GM19397 (cell line): ENCODE measurements at regions not wholly inside any gene's neighbourhood (a gene's known extent, or its start where the extent isn't known, plus 50 kb on each side); places are given as distances from the start of the nearest gene placed in this dataset.
A peak's percentile ranks its signal among the peaks of the same experiment; 100 is the strongest.

Source experiments
- ATAC-seq: cut with Tn5 transposase; IDR thresholded peaks from one replicate; pipeline ENCODE4 v1.9.1; 2021; ENCODE audit warnings: mild to moderate bottlenecking, moderate library complexity; ENCODE audit not compliant: unreplicated experiment

DNA sequence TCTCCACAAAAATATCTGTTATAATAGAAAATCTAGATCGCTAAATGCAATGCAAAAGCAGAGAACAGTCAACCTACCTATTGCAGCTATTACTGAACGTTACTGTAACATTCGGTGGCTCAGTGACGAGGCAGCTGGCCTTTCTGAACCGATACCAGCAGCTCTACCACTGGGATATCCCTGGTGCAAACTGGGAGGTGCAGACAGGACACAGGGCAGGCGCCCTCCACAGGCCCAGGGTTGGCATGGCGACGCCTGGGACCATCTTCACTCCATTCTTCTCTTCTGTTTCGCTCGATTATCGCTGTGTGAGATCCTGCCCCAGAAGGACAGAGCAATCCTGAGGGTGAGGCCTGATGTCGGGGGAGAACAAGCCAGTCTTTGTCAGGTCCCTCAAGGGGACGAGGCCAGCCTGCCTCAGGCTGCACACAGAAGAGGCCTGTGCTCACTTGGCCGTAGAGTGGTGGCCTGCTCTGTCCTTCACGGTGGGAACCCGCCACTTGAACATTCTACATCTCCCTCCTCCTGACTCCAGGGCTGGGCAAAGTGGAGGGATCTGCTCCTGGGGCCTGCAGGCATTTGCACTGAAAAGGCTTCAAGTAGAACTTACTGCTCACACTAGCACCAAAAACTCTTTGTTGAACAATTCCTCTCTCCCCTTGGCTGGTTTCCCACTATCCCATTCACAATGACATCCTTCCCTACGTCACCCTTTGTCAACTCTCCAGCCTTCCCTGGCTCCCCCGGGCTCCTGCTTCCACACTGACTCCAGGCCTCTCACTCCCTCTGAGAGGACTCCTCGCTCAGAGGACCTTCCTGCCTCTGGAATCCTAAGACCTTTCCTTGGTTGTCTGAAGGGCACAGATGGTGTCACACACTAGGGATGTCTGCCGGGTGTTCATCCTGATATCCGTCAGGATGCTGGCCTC lies 49.7 kb downstream of the CYRIA start:
- no peak for ATAC-seq

DNA sequence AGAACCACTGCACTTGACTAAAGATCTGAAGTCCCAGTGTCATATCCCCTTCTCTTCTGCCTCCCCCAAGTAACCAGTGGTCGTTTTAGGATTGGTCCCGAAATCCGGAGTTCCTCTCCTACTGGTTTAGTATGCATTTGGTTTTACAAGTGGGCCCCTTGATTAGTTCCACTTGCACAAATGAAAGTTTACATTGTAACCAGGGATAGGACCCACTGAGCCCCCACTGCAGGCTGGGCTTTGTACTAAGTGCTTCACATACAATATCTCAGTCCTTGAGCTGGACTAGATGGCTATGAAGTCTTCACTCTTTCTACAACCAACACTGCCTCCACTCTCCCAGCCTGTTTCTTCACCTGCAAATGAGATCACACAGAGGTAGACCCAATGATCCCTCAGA lies 50.4 kb downstream of the CYRIA start:
- ATAC-seq: no peak

DNA sequence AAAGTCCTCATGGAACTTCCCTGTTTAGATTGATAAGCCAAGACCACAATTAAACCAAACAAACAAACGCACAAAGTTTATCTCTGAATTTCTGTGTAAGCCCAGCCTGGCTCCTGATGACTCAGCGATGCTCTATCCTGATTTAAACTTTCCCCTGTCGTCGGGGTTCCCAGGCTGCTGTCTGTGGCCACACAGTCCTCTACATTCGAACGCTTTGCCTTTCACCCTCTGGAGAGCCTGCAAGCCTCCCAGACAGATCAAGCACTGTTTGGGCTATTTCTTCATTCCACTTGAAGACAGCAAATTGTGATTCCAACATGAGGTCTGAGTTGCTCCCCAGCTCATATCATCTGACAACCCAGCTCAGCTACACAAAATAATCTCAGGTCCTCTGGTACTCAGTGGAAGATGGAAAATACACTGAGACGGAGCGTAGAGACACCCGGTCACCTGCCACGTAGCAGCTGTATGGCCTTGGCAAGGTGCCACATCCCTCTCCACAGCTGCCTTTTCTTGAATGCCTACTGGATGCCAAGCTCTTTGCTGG lies 51.2 kb downstream of the CYRIA start:
- ATAC-seq: no peak

DNA sequence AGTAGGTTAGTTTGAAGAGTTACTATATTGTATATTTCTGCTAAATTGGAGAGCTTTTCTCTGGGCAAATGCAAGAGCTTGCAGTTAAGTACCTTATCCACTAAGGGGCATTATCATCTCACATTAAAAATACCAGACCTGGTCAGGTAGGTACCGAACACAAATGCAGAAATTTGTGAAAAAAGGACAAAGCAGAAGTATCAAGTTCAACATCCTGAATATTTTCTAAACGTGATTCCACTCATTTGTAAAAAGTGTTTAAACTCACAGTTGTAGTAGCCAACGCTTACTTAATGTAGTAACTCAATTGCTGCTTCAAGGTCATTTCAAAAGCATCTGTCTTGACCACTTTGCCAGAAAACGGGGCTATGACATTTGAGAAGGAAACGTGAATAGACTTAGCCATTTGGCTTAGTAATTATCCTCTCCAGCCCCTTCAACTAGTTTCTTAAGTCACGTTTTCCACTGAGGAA lies 52.1 kb downstream of the CYRIA start:
- ATAC-seq: no peak

DNA sequence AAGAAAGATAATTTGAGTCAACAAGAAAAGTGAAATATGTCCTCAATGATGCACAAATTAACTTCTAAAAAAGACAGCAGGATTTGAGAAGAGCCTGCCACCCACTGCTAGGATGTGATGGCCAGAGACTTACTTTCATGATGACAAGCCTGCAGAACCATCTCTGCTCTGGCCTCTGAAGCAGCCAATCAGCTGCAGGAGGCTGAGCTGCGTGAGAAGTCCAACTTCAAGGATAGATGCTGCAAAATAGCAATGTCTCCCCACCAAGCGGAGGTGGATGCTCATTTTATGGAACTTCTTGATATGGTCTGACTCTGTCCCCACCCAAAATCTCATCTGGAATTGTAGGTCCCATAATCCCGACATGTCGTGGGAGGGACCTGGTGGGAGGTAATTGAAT lies 53.1 kb downstream of the CYRIA start:
- no peak for ATAC-seq

DNA sequence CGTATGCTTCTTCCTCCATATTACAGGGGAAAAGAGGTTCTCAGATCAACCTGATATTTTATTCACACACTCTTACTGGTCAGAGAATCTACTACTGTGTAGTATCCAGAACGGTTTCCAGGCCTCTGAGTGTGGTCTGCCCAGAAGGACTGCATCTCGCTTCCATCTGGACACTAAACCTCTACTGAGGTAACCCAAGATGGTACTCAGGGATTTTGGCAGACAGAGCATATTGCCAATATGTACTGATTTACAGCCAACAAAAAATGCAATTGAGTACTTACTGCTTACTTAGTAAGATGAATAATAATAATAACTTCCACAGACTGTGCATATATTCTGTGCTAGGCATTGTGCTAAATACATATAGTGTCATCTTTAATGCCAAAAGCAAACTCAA lies 55.8 kb downstream of the CYRIA start:
- ATAC-seq: no peak

DNA sequence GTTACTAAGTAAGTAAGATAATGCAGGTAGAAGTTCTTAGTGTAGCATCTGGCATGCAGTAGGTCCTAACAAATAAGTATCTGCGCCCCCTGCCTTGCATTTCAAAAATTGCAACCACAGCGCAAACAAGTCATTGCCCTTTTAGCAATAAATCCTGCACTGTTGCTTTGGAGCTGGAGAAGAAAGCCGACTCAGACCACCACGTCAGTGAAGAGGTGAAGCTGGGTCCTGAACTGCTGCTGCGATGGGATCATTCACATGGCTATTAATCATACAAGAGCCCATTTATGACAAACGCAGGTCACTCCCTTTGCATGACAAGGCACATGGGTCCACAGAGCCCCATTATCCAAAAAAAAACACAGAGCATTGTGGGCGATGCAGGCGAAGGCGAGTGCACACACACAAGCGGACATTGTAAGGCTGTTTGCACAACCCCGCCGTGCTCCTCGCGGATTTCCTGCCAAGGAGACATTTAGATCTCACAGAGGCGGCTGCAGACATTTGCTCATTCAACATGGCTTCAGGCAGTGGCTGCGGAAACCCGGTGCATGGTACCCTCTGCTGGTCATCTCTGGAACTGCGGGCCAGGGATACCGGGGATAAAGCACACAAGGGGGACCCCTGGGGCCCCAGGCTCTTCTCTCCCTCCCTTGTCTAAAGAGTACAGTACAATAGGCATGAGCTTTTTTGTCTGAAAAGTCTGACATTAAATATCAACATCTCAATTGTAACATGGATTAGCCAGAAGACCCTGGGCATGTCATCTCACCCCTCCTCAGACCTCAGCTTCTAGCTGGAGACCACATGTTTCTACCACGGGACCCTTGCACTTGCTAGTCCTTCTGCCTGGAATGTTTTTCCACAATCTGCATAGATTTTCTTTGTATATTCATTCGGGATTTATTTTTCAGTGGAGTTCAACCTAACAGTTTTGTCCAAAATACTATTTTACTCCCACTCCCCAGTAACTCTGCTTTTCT lies 56.7 kb downstream of the CYRIA start:
- ATAC-seq: peak; percentile 84

DNA sequence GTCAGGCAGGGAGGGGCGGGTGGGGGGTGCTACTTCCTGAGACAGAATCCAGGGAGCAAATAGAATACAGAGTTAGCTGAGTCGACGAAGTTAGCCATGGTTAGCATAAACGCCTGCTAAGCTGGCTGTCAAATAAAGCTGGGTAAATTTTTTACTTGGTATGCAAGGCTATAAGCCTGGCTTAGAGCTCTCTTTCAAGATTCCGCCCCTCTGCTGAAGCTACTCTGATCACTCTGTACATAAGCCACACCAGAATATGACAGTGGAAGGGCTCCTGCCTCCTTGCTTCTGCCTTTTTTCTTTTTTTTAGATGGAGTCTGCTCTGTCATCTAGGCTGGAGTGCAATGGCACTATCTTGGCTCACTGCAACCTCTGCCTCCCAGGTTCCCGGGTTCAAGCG lies 58.3 kb downstream of the CYRIA start:
- ATAC-seq: no peak

DNA sequence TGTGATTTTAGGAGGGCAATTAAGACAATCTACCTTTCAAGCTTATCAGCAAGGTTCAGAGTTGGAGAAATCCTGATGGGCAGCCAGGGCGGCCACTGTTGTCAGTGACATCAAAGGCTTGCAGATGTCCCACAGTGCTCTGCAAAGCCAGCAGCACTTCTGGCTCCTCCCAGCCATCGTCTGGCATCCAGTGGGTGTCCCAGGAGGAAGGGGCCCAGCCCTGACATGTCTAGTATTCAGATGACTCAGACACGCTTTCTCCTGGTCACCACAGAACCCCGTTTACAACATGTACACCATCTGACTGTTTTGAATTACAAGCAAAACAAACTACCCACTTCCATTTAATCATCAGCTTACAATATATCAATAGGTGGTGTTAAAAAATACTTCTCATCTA lies 61.4 kb downstream of the CYRIA start:
- no peak for ATAC-seq

DNA sequence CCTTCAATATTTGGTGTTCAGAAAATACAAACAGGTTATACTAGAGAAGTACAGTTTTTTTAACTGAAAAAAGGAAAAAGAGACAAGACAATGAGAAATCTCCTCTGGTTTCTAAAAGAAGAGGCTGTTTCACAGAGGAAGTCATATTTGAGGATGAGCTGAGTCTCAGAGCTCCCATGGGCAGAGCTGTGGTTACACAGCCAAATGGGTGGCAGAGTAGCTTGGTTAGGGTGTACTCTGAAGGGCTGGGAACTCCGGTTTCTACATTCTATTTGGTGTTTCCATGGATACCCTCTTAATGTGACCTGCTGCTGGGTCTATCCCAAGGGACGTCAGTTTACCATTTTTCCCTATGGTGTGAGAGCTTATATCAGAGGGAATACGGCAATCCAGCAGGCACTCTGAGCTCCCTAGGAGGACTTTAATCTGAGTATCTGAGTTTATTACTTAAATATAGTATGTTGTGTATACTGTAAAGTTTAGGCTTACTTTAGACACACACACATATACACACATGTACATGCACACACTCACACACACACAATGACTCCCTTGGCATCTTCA lies 74.2 kb downstream of the CYRIA start:
- ATAC-seq: no peak

DNA sequence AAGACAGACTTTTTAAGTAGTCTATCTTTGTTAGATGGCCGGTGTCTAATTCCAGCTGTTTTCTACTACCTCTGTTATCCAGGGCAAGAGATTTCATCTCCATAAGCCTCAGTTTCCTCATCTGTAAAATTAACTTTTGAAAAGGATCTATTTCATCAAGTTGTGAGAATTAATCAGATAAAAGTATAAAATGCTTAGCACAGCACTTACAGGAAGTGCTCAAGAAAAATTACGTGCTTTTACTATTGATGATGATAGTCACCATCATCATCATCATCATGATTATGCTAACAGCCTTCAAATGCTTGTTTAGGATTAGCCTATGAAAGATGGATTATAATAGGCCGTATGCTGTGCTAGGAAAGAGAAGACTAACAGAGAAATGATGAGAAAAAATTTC lies 76.2 kb downstream of the CYRIA start:
- no peak for ATAC-seq

DNA sequence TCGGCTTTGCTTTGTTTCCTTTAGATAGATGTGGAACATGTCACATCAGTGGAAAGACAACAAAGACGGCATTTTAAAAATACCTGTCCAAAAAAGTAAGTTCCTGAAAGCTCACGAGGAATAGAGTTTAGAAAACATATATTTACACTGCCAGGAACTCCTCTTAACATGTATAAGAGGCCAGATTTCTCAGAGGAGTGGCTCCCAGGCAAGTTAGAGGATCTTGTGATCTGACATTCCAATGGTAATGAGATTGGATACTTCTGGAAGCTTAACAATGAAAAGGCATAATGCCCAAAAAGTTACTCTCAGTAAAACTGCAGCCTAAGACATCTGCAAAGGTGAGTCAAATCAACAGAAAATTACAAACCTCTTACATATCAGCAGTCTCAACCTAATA lies 77.1 kb downstream of the CYRIA start:
- no peak for ATAC-seq

DNA sequence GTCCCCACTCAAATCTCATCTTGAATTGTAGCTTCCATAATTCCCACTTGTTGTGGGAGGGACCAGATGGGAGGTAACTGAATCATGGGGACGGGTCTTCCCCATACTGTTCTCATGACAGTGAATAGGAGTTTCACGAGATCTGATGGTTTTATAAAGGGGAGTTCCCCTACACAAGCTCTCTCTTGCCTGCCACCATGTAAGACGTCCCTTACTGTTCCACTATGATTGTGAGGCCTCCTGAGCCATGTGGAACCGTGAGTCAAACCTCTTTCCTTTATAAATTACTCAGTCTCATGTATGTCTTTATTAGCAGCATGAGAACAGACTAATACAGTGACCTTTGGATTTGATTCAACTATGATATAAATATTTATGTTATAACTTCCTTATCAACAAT lies 78.0 kb downstream of the CYRIA start:
- no peak for ATAC-seq

DNA sequence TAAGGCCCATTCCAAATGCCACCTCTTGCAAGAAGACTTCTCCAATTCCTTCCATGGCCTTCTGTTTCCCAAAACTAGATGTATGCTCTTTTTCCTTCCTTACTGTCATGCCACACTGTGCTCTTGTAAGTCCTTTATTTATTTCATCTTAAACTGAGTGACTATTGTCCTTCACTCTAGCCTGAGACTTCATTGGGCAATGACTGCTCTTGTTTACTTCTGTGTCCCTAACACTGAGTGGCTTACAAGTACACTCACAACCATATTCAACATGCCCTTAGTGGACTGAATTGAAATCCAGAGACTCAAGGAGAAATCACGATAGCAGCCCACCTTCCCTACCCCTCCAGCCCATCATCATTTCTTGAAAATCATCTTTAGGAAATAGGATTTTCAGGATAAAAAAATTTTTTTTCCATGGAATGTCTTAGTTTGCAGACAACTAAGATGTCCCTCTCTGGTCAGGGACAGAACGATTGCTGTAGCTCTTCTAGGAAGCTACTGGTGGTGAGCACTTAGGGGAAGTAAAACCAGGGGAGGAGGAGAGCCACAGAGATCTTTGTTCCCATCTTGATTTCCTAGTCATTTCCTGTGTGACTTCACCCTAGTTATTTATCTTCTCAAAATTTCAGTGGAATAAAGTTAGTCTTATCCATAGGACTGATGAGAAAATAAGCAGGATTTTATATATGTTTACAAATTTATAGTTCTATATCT lies 80.7 kb downstream of the CYRIA start:
- no peak for ATAC-seq

DNA sequence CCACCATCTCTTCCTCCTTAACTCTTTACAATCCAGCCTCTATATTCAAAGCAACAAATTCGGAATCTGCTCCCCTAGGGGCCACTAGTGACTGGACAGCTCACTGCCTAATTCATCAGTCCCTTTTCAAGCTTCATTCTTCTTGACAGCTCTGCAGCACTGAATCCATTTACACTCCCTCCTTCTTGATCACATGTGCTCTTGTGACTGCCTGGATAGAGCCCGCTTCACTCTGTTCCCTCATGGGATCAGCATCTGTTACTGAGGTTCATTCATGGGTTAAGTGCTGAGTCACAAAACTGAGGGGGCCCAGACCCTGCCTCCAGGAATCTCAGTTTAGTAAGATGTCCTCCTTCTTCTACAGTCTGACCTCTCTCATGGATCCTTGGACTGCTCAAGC lies 81.5 kb downstream of the CYRIA start:
- ATAC-seq: no peak

DNA sequence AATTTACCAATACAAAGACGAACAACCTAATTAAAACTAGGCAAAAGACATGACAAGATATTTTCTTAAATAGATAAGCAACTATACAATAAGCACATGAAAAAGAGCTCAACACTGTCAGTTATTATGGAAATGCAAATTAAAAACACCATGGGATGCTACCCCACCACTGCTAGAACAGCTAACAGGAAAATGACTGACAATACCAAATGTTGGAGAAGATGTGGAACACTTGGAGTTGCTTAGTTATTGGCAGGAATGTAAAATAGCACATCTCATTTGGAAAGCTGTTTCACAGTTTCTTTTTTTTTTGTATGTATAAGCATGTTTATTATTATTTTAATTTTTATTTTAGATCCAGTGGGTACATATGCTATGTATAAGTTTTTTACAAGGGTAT lies 84.4 kb downstream of the CYRIA start:
- ATAC-seq: no peak

DNA sequence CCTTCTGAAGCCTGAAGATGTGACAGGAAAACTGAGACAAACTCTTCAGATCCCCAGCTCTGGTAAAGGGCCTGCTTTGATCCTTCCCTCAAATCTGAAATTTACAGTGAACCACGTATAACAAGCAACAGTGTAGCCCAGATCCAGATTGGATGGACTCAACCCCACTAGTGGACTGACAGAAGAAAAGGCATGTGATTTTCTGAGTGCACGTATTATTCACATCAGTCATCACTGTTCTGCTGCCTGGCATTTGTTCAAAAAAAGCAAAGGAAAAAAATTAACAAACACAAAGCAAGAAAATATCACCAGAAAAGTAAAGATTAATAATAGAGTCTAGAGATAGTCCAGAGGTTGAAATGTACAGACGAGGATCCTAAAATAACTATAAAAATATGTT lies 87.6 kb downstream of the CYRIA start:
- no peak for ATAC-seq

DNA sequence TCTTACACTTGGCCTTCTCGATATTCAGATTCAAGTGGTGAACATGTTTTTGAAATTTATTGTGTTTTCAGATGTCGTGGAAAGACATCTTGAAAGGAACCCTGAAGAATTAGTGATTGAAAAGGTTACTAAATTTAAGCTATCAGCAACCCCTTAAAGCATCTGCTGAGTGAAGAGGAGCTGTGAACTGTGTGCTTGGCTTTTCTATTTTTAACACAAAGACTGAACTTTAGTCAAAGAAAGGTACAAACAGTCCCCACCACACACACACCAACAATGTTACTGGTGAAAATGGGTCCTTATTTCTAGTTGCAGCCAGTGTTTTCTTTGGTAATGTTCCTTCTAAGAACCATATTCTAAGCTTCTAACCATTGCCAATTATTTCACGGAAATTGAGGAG lies 95.1 kb downstream of the CYRIA start:
- ATAC-seq: no peak

DNA sequence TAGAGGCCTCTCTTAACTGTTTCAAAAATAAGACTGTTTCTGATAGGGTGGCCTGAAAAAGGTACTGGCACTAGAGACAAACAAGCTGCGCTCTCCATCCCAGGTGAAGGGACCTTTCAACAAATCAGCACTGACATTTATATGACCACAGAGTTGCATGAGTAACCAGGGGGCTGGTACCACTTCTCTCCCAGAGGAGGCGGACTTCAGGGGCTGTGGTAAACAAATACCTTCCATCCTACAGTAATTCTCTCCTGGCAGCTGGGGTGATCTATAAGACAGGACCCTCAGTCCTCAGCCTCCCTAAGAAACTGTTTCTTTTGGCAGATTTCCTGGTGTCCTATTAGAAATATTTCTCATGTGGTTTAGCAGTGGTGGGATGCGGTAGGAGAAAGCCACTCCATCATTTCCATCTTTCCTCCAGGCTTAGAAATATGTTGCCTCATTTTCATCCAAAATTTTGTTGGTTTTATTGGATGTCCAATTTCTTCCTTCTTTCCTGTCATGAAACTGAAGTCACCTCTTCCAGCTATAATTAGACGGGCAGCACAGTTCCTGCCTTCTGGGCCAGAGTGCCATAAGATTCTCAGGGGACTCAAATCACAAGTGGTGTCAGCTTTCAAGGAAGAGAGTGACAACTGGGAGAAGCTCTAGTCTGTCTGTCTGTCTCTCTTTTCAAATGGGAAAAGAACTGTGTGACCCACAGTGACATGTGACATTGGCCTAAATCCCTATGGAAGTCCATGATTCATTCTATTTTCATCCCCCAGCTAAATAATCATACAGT lies 96.4 kb downstream of the CYRIA start:
- ATAC-seq: no peak

DNA sequence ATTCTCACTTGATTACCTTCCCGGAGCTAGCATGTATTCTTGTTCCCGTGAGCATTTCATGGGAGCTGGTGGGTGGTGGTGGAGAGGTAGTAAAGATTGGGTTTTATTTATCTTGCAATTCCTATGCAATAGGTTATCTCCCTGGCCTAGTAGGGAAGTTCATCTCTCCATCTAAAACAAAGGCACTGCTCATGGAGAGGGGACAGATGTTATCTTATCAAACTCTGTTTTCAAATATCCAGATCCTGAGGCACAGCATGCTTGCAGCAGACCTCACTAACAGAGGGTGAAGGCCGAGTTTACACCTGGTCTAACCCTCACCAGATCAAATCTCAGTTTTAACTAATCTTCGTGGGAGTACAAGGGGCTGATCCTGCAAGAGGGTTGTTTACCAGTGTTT lies 98.9 kb downstream of the CYRIA start:
- ATAC-seq: no peak
